ENCODE measurements at regions not wholly inside any gene's neighbourhood (a gene's known extent, or its start where the extent isn't known, plus 50 kb on each side); places are given as distances from the start of the nearest gene placed in this dataset.

DNA sequence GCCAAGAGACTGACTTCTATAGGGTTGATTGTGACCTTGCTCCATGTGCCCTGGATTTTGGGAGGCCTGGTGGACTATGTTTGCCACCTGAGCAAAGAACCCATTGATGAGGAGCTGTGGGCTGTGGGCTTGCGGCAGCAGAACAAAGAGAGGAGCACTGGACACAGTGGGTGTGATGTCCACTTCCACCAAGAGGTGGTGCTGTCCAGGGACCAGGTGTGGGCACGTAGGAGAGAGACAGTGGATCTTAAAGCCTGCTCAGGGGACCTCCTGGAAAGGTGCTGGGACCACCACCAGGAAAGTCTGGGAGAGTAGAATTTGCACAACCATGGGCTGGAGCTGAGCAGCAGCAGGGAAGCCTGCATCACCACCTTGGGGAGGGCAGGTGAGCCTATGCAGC lies 106.7 kb upstream of the ETS2 start:
- DNase-seq (ENCODE audit: low read depth): peak; percentile 6

- DNase-seq (ENCODE audit: low read depth): no peak
These were observed 103.5 kb upstream of the ETS2 start for GRCh38 chr21:38702196-38702595.

DNA sequence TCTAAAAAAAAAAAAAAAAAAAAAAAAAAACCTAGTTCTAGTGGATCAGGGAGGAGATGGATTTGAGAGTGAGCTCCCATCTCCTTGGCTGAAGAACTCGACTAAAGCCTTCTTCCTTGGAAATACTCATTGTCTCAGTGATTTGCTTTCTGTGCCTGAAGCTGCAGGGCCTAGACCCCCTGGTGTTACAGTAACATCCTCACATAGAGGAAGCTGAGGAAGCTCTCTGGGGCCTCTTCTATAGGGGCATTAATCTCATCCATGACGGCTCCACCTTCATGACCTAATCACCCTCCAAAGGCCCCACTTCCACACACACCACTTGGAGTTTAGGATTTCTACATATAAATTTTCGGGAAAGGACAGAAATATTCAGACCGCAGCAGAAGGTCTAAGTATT lies 95.9 kb upstream of the ETS2 start:
- DNase-seq (ENCODE audit: low read depth): no peak

DNA sequence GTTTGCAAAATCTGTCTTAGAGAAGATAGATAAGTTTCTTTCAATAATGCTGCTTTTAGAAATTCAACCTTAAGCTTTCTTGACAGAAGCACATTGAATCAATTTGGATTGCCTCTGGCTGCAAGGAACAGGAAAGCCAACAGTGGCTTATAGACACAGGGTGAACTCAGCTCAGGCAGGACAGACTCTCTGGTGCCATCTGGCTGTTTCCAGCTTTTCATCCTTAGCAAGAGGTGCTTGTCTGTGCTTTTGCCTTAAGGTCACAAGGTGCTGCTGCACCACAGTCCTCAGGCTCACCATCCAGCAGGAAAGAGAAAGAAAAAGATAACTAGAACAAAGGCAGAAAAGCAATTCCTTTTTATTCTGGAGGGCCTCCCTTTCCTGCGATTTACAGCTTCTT lies 93.7 kb upstream of the ETS2 start:
- DNase-seq (ENCODE audit: low read depth): peak; percentile 24

DNA sequence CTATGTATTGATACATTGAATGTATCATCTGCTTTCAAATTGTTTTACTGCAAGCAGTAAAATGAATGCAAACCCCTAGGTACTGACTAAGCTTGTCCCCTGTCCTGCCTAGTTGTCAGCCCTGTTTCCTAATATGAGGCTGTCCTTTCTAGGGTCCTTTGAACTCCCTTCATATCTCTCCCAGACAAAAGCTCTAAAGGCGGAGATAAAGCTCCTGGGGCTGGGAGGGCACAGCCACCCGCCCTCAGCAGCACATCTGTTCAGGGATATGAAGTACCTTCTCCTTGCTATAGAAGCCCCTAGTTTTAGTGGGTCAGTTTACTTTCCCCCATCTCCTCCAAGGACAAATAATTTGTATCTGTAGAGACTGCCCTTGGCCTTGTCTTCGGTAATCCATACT lies 93.1 kb upstream of the ETS2 start:
- no peak for DNase-seq (ENCODE audit: low read depth)

DNA sequence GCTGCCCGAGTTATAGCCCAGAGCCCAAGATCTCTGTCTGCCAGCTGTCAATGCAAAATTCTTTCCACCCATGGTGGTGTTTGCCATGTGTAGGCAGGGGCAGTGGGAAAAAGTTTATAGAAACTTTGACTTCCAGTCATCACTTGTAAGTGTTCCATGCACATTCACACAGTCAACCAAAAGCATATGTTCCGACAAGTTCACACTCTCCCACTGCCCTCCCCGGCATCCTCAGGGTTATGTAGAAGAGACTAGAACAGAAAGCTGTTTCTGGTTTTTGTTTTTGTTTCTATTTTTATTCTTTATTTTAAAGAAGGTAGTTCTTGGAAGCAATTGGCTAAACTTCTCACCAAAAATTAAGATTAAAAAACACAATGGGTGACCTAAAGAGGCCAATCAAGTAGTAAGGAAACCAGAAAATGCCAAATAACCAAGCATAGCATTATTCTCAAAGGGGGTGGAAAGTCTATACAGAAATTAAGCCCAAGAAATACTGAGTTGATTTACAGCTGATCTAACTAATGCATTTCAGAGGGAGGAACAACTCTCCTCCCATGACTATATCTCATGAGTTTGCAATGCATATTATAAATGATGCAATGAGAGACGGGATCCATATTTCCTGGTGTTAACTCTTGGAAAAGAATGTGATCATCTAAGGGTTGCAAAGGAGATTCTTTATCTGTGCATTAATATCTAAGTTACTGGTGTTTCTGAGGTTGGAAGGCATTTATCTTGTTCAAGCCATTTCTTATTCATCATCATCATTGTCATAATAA lies 91.5 kb upstream of the ETS2 start:
- no peak for DNase-seq (ENCODE audit: low read depth)

DNA sequence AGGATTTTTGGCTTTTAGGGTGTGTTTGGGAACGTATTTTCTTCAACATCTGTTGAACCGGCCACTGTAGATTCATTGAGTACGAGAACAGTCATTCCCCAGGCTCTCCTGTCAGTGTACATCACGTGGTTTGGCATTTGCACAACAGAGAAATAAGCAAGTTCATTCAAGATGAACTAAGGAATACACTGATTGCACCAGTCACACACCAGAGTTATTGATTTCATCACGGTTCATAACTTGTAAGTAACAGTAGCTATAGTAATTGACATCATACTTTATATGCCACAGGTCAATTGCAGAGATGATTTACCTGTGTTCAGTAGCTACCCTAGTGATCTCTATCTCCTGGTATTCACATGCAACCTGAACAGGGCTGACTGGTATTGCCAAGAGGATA lies 90.7 kb upstream of the ETS2 start:
- peak; percentile 13 for DNase-seq (ENCODE audit: low read depth)

- DNase-seq (ENCODE audit: low read depth): no peak
These were observed 89.6 kb upstream of the ETS2 start for GRCh38 chr21:38716088-38716487.

DNA sequence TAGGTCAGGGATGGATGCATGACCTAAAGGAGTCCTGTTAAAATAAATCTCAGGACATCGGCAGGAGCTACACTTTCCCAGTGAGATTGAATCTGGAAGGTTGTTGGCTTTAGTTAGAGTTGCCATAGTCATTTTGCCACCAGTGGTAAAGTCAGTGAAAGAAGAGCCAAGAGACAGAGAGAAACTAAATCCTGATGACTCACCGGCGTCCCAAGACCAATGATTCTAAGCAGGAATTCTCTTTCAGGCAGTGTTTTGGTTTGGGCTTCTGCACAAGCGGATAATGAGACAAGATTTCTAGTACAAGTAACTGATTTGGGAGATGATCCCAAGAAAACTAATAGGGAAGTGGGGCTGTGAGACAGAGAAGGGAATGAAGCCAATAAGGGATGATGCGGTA lies 88.8 kb upstream of the ETS2 start:
- DNase-seq (ENCODE audit: low read depth): peak; percentile 34

GRCh38 chr21:38718481-38718880 lies 87.2 kb upstream of the ETS2 start:
- DNase-seq (ENCODE audit: low read depth): no peak

DNA sequence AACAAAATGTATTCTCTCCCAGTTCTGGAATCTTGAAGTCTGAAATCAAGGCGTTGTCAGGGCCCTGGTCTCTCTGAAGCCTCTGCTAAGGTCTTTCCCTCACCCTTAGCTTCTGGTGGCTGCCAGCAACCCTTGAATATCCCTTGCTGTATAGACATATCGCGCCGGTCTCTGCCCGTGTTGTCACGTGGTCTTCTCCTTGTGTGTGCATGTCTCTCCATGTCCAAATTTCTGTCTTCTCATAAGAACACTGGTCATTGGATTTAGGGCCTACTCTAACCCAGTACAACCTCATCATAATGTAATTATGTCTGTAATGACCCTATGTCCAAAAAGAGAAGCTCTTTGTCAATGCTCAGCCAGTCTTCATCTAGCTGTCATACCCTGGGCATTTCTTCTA lies 85.7 kb upstream of the ETS2 start:
- DNase-seq (ENCODE audit: low read depth): no peak

DNA sequence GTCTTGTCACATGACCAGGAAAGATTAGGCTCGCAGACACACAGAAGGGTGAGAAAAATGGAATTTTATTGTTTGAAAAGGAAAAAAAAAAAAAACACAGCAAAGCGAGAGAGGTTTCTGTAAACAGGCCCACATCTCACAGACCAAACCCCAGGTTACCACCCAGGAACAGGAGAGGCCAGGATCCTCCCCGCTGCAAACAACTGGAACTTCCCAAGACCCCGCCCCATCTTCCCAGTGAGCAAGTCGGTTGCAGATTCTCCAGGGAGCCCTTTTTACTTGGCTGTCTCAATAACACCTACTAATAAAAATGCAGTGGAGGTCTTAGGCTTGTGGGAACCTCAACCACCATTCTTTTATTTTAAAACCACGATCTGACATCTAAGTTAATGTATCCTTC lies 84.7 kb upstream of the ETS2 start:
- DNase-seq (ENCODE audit: low read depth): no peak

DNA sequence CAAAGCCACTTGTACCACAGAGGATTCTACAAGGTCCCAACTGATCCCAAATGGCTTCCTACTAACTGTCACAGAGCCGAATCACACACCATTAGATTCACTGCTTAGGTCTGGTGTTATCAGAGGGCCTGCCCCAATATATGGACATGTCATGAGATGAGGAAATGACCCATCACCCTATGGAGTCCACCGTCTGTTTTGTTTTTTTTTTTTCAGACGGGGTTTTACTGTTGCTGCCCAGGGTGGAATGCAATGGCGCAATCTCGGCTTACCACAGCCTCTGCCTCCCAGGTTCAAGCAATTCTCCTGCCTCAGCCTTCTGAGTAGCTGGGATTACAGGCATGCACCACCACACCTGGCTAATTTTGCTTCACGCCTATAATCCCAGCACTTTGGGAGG lies 83.8 kb upstream of the ETS2 start:
- DNase-seq (ENCODE audit: low read depth): peak; percentile 79

- DNase-seq (ENCODE audit: low read depth): no peak
These were observed 80.3 kb upstream of the ETS2 start for GRCh38 chr21:38725196-38726157.

DNA sequence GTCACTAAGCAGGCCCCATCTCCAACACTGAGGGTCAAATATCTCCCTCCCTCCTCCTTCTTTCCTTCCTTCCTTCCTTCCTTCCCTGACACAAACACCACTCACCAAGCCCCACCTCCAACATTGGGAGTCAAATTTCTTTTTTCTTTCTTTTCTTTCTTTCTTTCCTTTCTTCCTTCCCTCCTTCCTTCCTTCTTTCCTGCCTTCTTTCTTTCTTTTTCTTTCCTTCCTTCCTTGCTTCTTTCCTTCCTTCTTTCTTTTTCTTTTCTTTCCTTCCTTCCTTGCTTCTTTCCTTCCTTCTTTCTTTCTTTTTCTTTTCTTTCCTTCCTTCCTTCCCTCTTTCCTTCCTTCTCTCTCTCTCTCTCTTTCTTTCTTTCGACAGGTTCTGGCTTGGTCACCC lies 79.2 kb upstream of the ETS2 start:
- DNase-seq (ENCODE audit: low read depth): no peak

DNA sequence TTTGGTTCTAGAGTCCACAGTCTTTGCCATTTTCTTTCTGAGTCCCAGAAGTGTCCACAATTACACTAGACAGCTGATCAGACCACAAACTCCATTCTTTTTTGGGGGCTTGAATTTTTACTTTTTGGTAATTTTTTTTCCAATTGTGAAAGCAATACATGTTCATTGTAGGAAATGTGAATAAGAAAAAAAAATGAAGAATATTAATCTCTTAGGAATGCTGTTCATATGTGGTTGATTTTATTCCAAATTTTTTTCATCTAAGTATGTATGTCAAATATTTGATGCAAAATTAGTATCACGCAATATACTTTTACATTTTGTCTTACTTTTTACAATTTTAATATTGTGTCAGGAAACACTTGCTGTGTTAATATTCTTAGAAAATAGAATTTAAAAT lies 76.4 kb upstream of the ETS2 start:
- DNase-seq (ENCODE audit: low read depth): no peak

DNA sequence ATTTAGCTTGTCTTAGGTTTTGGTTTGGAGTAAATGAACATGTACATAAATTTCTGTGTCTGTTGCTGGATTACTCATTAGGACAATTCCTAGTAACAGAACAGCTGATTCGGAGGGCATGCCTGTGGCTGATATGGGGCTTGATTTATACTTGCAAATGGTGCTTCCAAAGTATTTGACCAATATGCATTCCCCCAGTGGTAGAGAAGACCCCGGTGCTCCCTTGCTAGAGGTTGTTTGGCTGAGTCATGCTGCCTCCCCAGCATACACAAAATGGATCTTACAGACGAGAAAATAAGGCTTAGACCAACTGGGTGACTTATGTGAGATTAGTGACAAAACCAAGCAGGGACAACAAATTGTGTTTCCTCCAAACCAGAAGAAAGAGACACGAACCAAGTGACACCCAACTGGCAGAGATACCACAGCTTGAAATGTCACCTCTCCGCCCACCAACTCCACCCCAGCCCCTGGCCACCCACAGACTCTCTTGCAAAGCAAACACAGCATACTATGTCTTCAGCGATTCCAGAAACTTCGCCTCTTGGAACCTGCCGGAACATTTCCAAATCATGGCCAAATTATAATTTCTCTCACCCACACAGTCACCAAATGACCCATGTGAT lies 75.9 kb upstream of the ETS2 start:
- no peak for DNase-seq (ENCODE audit: low read depth)

- peak; percentile 80 for DNase-seq (ENCODE audit: low read depth)
These were observed 71.7 kb upstream of the ETS2 start for GRCh38 chr21:38733972-38734546.

GRCh38 chr21:38734646-38735365 lies 70.9 kb upstream of the ETS2 start:
- DNase-seq (ENCODE audit: low read depth): no peak

GRCh38 chr21:38735626-38736206 lies 70.0 kb upstream of the ETS2 start:
- no peak for DNase-seq (ENCODE audit: low read depth)

GRCh38 chr21:38740090-38740489 lies 65.6 kb upstream of the ETS2 start:
- no peak for DNase-seq (ENCODE audit: low read depth)

Measured in iris pigment epithelial cell (primary cell).